GM18867 (cell line): ENCODE measurements at regions not wholly inside any gene's neighbourhood (a gene's known extent, or its start where the extent isn't known, plus 50 kb on each side); places are given as distances from the start of the nearest gene placed in this dataset.

Experiments used
- ATAC-seq: cut with Tn5 transposase; IDR thresholded peaks from one replicate; pipeline ENCODE4 v1.9.1; 2021; ENCODE audit warnings: mild to moderate bottlenecking, moderate library complexity; ENCODE audit not compliant: unreplicated experiment

GRCh38 chr12:67425394-67425793 is 156.2 kb downstream of the CAND1 start:
- no peak for ATAC-seq

- no peak for ATAC-seq
Measured at GRCh38 chr12:67426067-67426466, 156.9 kb downstream of the CAND1 start.

- ATAC-seq = no peak
Measured at GRCh38 chr12:67427336-67427735, 158.2 kb downstream of the CAND1 start.

GRCh38 chr12:67428431-67428830 is 159.3 kb downstream of the CAND1 start:
- no peak for ATAC-seq

- no peak for ATAC-seq
Measured at GRCh38 chr12:67430708-67431335, 161.7 kb downstream of the CAND1 start.

GRCh38 chr12:67431411-67432020 is 162.4 kb downstream of the CAND1 start:
- no peak for ATAC-seq

- peak; percentile 87 for ATAC-seq
Measured at GRCh38 chr12:67433385-67434175, 164.4 kb downstream of the CAND1 start.

GRCh38 chr12:67434671-67435370 is 165.7 kb downstream of the CAND1 start:
- no peak for ATAC-seq

GRCh38 chr12:67436230-67436629 is 167.1 kb downstream of the CAND1 start:
- ATAC-seq = no peak

- ATAC-seq = no peak
Measured at GRCh38 chr12:67437011-67437410, 167.9 kb downstream of the CAND1 start.

- no peak for ATAC-seq
Measured at GRCh38 chr12:67439611-67440010, 170.5 kb downstream of the CAND1 start.

- peak; percentile 92 for ATAC-seq
Measured at GRCh38 chr12:67441736-67442346, 172.7 kb downstream of the CAND1 start.

GRCh38 chr12:67442347-67442841 is 173.2 kb downstream of the CAND1 start:
- no peak for ATAC-seq

GRCh38 chr12:67442896-67443295 is 173.7 kb downstream of the CAND1 start:
- ATAC-seq = no peak

- ATAC-seq = no peak
Measured at GRCh38 chr12:67444542-67444941, 175.4 kb downstream of the CAND1 start.

GRCh38 chr12:67446716-67447115 is 177.6 kb downstream of the CAND1 start:
- no peak for ATAC-seq

GRCh38 chr12:67447180-67447579 is 178.0 kb downstream of the CAND1 start:
- ATAC-seq = no peak

GRCh38 chr12:67449591-67450052 is 180.5 kb downstream of the CAND1 start:
- ATAC-seq = peak; percentile 89

- no peak for ATAC-seq
Measured at GRCh38 chr12:67450441-67450840, 181.3 kb downstream of the CAND1 start.

- ATAC-seq = no peak
Measured at GRCh38 chr12:67451206-67451605, 182.0 kb downstream of the CAND1 start.
